ENCODE measurements at regions not wholly inside any gene's neighbourhood (a gene's known extent, or its start where the extent isn't known, plus 50 kb on each side); places are given as distances from the start of the nearest gene placed in this dataset.
"Not testable (repeated sequence)": the region's sequence is repeated elsewhere in the genome, so short reads cannot be mapped to it uniquely, and the experiment has no call there.

DNA sequence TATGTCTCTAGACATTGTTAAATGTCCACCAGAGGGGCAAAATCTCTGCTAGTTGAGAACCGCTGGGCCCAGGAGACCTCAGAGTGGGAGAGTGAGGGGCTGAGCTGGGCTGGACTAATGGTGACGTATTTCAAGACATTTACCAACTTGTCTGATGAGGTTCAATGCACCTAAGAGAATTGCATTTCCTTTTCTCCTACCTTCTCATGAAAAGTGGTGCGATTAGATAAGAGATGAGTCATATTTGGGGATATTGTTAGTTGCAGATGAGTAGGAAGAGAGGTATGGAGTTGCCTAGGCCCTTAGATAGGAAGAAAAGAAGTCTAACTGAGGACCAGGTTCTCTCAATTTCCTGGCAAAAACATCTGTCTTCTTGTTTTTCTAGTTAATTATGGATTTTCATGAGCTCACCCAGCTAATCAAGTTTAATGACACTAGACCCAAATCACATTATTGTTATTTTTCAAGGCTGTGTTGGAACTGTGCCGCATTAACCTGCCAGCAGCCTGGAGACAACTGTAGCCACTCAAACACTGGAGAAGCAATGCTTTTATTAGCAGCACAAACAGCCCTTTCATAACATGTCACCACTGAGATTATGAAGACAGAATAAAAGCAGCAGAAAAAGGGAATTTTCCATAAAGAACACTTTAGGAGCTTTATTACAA lies 144.2 kb downstream of the PDCD6IP start:
- Histone ChIP-seq H3K36me3 (ENCODE audit: control insufficient read depth in 2 of 2, extremely low read depth in 1 of 2, insufficient read depth in 2 of 2, low read length in 2 of 2) (no peaks in the 10 kb centered on the region), H2AFZ (ENCODE audit: control insufficient read depth, low read length) (no peak overlapping the region), H4K20me1 (ENCODE audit: control insufficient read depth, extremely low read depth, insufficient read depth, low read length) (no peaks in the 10 kb centered on the region), H3K9me1 (ENCODE audit: control insufficient read depth, extremely low read depth, insufficient read depth, low read length) (no peaks in the 10 kb centered on the region), H3K27me3 (ENCODE audit: control insufficient read depth, extremely low read depth, insufficient read depth, low read length) (no peaks in the 10 kb centered on the region), H3K4me3 (ENCODE audit: control insufficient read depth in 2 of 3, extremely low read depth in 1 of 3, insufficient read depth in 2 of 3, low read depth in 1 of 3, low read length in 3 of 3) (no peak overlapping the region), H3K9ac (ENCODE audit: control insufficient read depth, extremely low read depth, insufficient read depth, low read length) (no peak overlapping the region), H3K4me2 (ENCODE audit: control insufficient read depth, extremely low read depth, insufficient read depth, low read depth, low read length) (peak overlapping the region; percentile 50), H3K9me3 (ENCODE audit: control insufficient read depth, low read depth, low read length) (no peaks in the 10 kb centered on the region), H3K79me2 (ENCODE audit: control insufficient read depth, insufficient read depth, low read length) (no peaks in the 10 kb centered on the region), H3K27ac (ENCODE audit: control insufficient read depth, insufficient read depth, low read length) (peak overlapping the region; percentile 45), H3K4me1 (ENCODE audit: control insufficient read depth, extremely low read depth, insufficient read depth, low read length) (peaks cover 32% of the 10 kb centered on the region)
- FAIRE-seq (peak; percentile 93), DNase-seq (ENCODE audit: low read depth, low spot score) (peak; percentile 13)
- dilution Hi-C loops (cut with MboI; ENCODE audit: extremely low pct_ligation_motif_present, low sequenced_read_pairs), result no loop called here
- TF ChIP-seq EZH2 (IDR thresholded peaks at IDR 0.05; ENCODE audit: low read length), result no peak
- TF ChIP-seq, protein P1, sequence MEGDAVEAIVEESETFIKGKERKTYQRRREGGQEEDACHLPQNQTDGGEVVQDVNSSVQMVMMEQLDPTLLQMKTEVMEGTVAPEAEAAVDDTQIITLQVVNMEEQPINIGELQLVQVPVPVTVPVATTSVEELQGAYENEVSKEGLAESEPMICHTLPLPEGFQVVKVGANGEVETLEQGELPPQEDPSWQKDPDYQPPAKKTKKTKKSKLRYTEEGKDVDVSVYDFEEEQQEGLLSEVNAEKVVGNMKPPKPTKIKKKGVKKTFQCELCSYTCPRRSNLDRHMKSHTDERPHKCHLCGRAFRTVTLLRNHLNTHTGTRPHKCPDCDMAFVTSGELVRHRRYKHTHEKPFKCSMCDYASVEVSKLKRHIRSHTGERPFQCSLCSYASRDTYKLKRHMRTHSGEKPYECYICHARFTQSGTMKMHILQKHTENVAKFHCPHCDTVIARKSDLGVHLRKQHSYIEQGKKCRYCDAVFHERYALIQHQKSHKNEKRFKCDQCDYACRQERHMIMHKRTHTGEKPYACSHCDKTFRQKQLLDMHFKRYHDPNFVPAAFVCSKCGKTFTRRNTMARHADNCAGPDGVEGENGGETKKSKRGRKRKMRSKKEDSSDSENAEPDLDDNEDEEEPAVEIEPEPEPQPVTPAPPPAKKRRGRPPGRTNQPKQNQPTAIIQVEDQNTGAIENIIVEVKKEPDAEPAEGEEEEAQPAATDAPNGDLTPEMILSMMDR (optimal IDR thresholded peaks at IDR 0.05 in 1 of 3, IDR thresholded peaks at IDR 0.05 in 1 of 3, conservative IDR thresholded peaks at IDR 0.05 in 1 of 3; ENCODE audit: extremely low read depth in 1 of 3, insufficient read depth in 2 of 3, low read length in 3 of 3), result no peak

DNA sequence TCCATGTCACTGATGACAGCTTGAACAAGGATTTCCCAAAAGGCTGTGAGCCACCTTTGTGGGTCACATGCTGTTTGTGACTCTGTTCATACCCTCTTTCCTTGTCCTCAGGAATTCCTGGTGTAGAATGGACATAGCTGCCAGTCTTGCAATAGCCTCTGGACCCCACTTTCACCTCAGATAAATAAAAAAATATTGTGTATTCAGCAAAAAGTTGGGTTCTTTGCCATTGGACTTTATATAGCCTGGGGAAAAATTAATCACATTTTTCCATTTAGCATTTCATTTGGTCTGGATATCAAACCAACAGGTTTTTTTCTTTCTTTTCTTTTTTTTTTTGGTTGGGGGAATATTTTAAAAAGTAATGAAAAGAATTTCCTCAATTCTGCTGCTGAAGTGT lies 144.8 kb downstream of the PDCD6IP start:
- no peaks in the 10 kb centered on the region for H3K9me3 ChIP-seq (ENCODE audit: control insufficient read depth, low read depth, low read length)
- TF ChIP-seq, protein P1 (optimal IDR thresholded peaks at IDR 0.05 in 1 of 3, IDR thresholded peaks at IDR 0.05 in 1 of 3, conservative IDR thresholded peaks at IDR 0.05 in 1 of 3; ENCODE audit: extremely low read depth in 1 of 3, insufficient read depth in 2 of 3, low read length in 3 of 3), result no peak
- no peak for TF ChIP-seq EZH2 (IDR thresholded peaks at IDR 0.05; ENCODE audit: low read length)
- no peak overlapping the region for H3K27ac ChIP-seq (ENCODE audit: control insufficient read depth, insufficient read depth, low read length)
- dilution Hi-C loops (cut with MboI; ENCODE audit: extremely low pct_ligation_motif_present, low sequenced_read_pairs), result no loop called here
- H3K9me1 ChIP-seq (ENCODE audit: control insufficient read depth, extremely low read depth, insufficient read depth, low read length), result no peaks in the 10 kb centered on the region
- H3K4me1 ChIP-seq (ENCODE audit: control insufficient read depth, extremely low read depth, insufficient read depth, low read length), result peaks cover 32% of the 10 kb centered on the region
- no peak for DNase-seq (ENCODE audit: low read depth, low spot score)
- no peak for FAIRE-seq
- H4K20me1 ChIP-seq (ENCODE audit: control insufficient read depth, extremely low read depth, insufficient read depth, low read length), result no peaks in the 10 kb centered on the region
- H3K27me3 ChIP-seq (ENCODE audit: control insufficient read depth, extremely low read depth, insufficient read depth, low read length), result no peaks in the 10 kb centered on the region
- no peak overlapping the region for H3K9ac ChIP-seq (ENCODE audit: control insufficient read depth, extremely low read depth, insufficient read depth, low read length)
- no peak overlapping the region for H3K4me3 ChIP-seq (ENCODE audit: control insufficient read depth in 2 of 3, extremely low read depth in 1 of 3, insufficient read depth in 2 of 3, low read depth in 1 of 3, low read length in 3 of 3)
- H3K79me2 ChIP-seq (ENCODE audit: control insufficient read depth, insufficient read depth, low read length), result no peaks in the 10 kb centered on the region
- no peak overlapping the region for H3K4me2 ChIP-seq (ENCODE audit: control insufficient read depth, extremely low read depth, insufficient read depth, low read depth, low read length)
- no peak overlapping the region for H2AFZ ChIP-seq (ENCODE audit: control insufficient read depth, low read length)
- H3K36me3 ChIP-seq (ENCODE audit: control insufficient read depth in 2 of 2, extremely low read depth in 1 of 2, insufficient read depth in 2 of 2, low read length in 2 of 2), result no peaks in the 10 kb centered on the region

DNA sequence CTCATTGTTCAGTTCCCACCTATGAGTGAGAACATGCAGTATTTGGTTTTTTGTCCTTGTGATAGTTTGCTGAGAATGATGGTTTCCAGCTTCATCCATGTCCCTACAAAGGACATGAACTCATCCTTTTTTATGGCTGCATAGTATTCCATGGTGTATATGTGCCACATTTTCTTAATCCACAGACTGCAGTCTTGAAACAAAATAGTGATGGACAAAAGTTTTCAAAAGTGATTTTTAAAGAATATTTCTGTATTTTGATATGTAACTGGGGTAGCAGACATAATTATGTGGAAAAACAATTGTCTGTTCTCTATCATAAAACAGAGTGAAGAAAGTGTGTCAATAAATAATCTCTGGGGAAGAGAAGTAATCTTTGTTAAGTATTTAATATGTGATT lies 148.2 kb downstream of the PDCD6IP start:
- H3K79me2 ChIP-seq (ENCODE audit: control insufficient read depth, insufficient read depth, low read length); H3K27ac ChIP-seq (ENCODE audit: control insufficient read depth, insufficient read depth, low read length); H2AFZ ChIP-seq (ENCODE audit: control insufficient read depth, low read length); H3K27me3 ChIP-seq (ENCODE audit: control insufficient read depth, extremely low read depth, insufficient read depth, low read length); H3K4me3 ChIP-seq (ENCODE audit: control insufficient read depth in 2 of 3, extremely low read depth in 1 of 3, insufficient read depth in 2 of 3, low read depth in 1 of 3, low read length in 3 of 3); dilution Hi-C loops (cut with MboI; ENCODE audit: extremely low pct_ligation_motif_present, low sequenced_read_pairs); H3K9me1 ChIP-seq (ENCODE audit: control insufficient read depth, extremely low read depth, insufficient read depth, low read length); FAIRE-seq; H3K9me3 ChIP-seq (ENCODE audit: control insufficient read depth, low read depth, low read length); DNase-seq (ENCODE audit: low read depth, low spot score); H3K4me2 ChIP-seq (ENCODE audit: control insufficient read depth, extremely low read depth, insufficient read depth, low read depth, low read length); H3K9ac ChIP-seq (ENCODE audit: control insufficient read depth, extremely low read depth, insufficient read depth, low read length); H3K36me3 ChIP-seq (ENCODE audit: control insufficient read depth in 2 of 2, extremely low read depth in 1 of 2, insufficient read depth in 2 of 2, low read length in 2 of 2); H4K20me1 ChIP-seq (ENCODE audit: control insufficient read depth, extremely low read depth, insufficient read depth, low read length): not testable (repeated sequence)
- peaks cover 18% of the 10 kb centered on the region for H3K4me1 ChIP-seq (ENCODE audit: control insufficient read depth, extremely low read depth, insufficient read depth, low read length)

Measured in keratinocyte (primary cell).